ENCODE measurements at regions not wholly inside any gene's neighbourhood (a gene's known extent, or its start where the extent isn't known, plus 50 kb on each side); places are given as distances from the start of the nearest gene placed in this dataset.

GRCh38 chr11:22474616-22475015, 136.4 kb downstream of the SLC17A6 start:
- Histone ChIP-seq H3K9me2 (ENCODE audit: insufficient read depth, low read length) (no peaks in the 10 kb centered on the region), H4K20me1 (ENCODE audit: insufficient read depth, low read length) (no peaks in the 10 kb centered on the region), H3K4me2 (ENCODE audit: low read length) (no peak overlapping the region), H3K27ac (ENCODE audit: low read depth, low read length, poor library complexity, severe bottlenecking) (no peak overlapping the region), H2AFZ (ENCODE audit: low read length) (no peak overlapping the region), H3K4me1 (ENCODE audit: insufficient read depth, low read length, poor library complexity, severe bottlenecking) (no peaks in the 10 kb centered on the region), H3K36me3 (ENCODE audit: insufficient read depth, low read length) (no peaks in the 10 kb centered on the region), H3K79me2 (ENCODE audit: insufficient read depth, low read depth, low read length) (no peaks in the 10 kb centered on the region), H3K9me3 (ENCODE audit: low read length) (no peaks in the 10 kb centered on the region), H3K4me3 (ENCODE audit: low read depth, low read length, poor library complexity, severe bottlenecking) (no peak overlapping the region)
- TF ChIP-seq, protein P1, sequence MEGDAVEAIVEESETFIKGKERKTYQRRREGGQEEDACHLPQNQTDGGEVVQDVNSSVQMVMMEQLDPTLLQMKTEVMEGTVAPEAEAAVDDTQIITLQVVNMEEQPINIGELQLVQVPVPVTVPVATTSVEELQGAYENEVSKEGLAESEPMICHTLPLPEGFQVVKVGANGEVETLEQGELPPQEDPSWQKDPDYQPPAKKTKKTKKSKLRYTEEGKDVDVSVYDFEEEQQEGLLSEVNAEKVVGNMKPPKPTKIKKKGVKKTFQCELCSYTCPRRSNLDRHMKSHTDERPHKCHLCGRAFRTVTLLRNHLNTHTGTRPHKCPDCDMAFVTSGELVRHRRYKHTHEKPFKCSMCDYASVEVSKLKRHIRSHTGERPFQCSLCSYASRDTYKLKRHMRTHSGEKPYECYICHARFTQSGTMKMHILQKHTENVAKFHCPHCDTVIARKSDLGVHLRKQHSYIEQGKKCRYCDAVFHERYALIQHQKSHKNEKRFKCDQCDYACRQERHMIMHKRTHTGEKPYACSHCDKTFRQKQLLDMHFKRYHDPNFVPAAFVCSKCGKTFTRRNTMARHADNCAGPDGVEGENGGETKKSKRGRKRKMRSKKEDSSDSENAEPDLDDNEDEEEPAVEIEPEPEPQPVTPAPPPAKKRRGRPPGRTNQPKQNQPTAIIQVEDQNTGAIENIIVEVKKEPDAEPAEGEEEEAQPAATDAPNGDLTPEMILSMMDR (conservative IDR thresholded peaks at IDR 0.05; ENCODE audit: low read length), result no peak
- TF ChIP-seq EZH2phosphoT487 (IDR thresholded peaks at IDR 0.05; ENCODE audit: borderline replicate concordance, low read depth, low read length), result no peak
- no peak for DNase-seq (ENCODE audit: low spot score)
- CTCF ChIA-PET (ENCODE audit: unreplicated experiment), result no interaction called here
- POLR2A ChIA-PET, result no interaction called here
- intact Hi-C loops (cut with micrococcal nuclease; ENCODE audit: unreplicated experiment), result no loop called here
- BruUV-seq (replicated peaks), result no TSS peak

- no peaks in the 10 kb centered on the region for H3K79me2 ChIP-seq (ENCODE audit: insufficient read depth, low read depth, low read length)
- H3K36me3 ChIP-seq (ENCODE audit: insufficient read depth, low read length), result no peaks in the 10 kb centered on the region
- TF ChIP-seq EZH2phosphoT487 (IDR thresholded peaks at IDR 0.05; ENCODE audit: borderline replicate concordance, low read depth, low read length), result no peak
- TF ChIP-seq, protein P1 (conservative IDR thresholded peaks at IDR 0.05; ENCODE audit: low read length), result no peak
- no peak overlapping the region for H3K4me3 ChIP-seq (ENCODE audit: low read depth, low read length, poor library complexity, severe bottlenecking)
- no peaks in the 10 kb centered on the region for H4K20me1 ChIP-seq (ENCODE audit: insufficient read depth, low read length)
- no peaks in the 10 kb centered on the region for H3K9me2 ChIP-seq (ENCODE audit: insufficient read depth, low read length)
- H2AFZ ChIP-seq (ENCODE audit: low read length), result no peak overlapping the region
- POLR2A ChIA-PET, result no interaction called here
- no TSS peak for BruUV-seq (replicated peaks)
- no peaks in the 10 kb centered on the region for H3K4me1 ChIP-seq (ENCODE audit: insufficient read depth, low read length, poor library complexity, severe bottlenecking)
- no peak overlapping the region for H3K27ac ChIP-seq (ENCODE audit: low read depth, low read length, poor library complexity, severe bottlenecking)
- intact Hi-C loops (cut with micrococcal nuclease; ENCODE audit: unreplicated experiment), result no loop called here
- no peak for DNase-seq (ENCODE audit: low spot score)
- CTCF ChIA-PET (ENCODE audit: unreplicated experiment), result no interaction called here
- no peak overlapping the region for H3K4me2 ChIP-seq (ENCODE audit: low read length)
- no peaks in the 10 kb centered on the region for H3K9me3 ChIP-seq (ENCODE audit: low read length)
These were observed 135.4 kb downstream of the SLC17A6 start for GRCh38 chr11:22473586-22473985.

DNA sequence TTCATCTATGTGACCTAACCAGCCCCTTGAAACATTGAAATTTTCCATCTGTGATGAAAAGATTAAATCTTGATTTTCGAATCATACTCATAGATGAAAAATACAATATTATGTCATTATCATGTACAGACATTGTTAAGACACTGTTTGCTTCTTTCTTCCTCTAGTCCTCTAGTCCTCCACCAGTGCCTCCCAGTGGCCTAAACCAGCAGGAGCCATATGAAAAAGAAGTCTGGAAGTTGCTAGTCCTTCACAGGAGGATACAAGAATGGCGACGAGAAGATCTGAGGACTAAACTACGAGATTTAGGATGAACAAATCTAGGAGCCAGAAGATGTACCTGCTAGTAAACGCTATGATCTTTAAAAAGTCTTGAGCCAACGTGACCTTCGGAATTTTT, 134.1 kb downstream of the SLC17A6 start:
- H3K36me3 ChIP-seq (ENCODE audit: insufficient read depth, low read length), result no peaks in the 10 kb centered on the region
- DNase-seq (ENCODE audit: low spot score), result no peak
- no peak overlapping the region for H2AFZ ChIP-seq (ENCODE audit: low read length)
- H3K79me2 ChIP-seq (ENCODE audit: insufficient read depth, low read depth, low read length), result no peaks in the 10 kb centered on the region
- TF ChIP-seq, protein P1 (conservative IDR thresholded peaks at IDR 0.05; ENCODE audit: low read length), result no peak
- no peak for TF ChIP-seq EZH2phosphoT487 (IDR thresholded peaks at IDR 0.05; ENCODE audit: borderline replicate concordance, low read depth, low read length)
- H3K9me2 ChIP-seq (ENCODE audit: insufficient read depth, low read length), result no peaks in the 10 kb centered on the region
- H3K4me2 ChIP-seq (ENCODE audit: low read length), result no peak overlapping the region
- no peaks in the 10 kb centered on the region for H3K4me1 ChIP-seq (ENCODE audit: insufficient read depth, low read length, poor library complexity, severe bottlenecking)
- H3K4me3 ChIP-seq (ENCODE audit: low read depth, low read length, poor library complexity, severe bottlenecking), result no peak overlapping the region
- intact Hi-C loops (cut with micrococcal nuclease; ENCODE audit: unreplicated experiment), result no loop called here
- H3K27ac ChIP-seq (ENCODE audit: low read depth, low read length, poor library complexity, severe bottlenecking), result no peak overlapping the region
- no peaks in the 10 kb centered on the region for H3K9me3 ChIP-seq (ENCODE audit: low read length)
- CTCF ChIA-PET (ENCODE audit: unreplicated experiment), result no interaction called here
- POLR2A ChIA-PET, result no interaction called here
- no peaks in the 10 kb centered on the region for H4K20me1 ChIP-seq (ENCODE audit: insufficient read depth, low read length)
- BruUV-seq (replicated peaks), result no TSS peak
